ENCODE measurements at regions not wholly inside any gene's neighbourhood (a gene's known extent, or its start where the extent isn't known, plus 50 kb on each side); places are given as distances from the start of the nearest gene placed in this dataset.

DNA sequence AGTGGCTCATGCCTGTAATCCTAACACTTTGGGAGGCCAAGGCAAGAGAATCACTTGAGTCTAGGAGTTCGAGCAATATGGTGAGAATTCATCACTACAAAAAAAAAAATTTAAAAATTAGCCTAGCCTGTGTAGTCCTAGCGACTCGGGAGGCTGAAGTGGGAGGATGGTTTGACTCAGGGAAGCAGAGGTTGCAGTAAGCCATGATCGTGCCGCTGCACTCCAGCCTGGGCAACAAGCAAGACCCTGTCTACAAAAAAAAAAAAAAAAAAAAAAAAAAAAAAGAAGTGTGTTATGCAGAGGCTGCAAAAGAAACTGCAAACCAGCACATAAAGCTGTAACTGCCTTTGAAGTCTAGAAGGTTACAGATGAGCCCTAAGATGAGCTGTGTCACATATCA is 116.9 kb upstream of the SLC1A3 start:
- 0 out of 2 replicates have a peak, but pooled peaks cover 3% of the 10 kb centered on the region for H3K27me3 ChIP-seq

GRCh38 chr5:36491856-36492255 is 114.5 kb upstream of the SLC1A3 start:
- no peak for DNase-seq
- TF ChIP-seq, protein P1, sequence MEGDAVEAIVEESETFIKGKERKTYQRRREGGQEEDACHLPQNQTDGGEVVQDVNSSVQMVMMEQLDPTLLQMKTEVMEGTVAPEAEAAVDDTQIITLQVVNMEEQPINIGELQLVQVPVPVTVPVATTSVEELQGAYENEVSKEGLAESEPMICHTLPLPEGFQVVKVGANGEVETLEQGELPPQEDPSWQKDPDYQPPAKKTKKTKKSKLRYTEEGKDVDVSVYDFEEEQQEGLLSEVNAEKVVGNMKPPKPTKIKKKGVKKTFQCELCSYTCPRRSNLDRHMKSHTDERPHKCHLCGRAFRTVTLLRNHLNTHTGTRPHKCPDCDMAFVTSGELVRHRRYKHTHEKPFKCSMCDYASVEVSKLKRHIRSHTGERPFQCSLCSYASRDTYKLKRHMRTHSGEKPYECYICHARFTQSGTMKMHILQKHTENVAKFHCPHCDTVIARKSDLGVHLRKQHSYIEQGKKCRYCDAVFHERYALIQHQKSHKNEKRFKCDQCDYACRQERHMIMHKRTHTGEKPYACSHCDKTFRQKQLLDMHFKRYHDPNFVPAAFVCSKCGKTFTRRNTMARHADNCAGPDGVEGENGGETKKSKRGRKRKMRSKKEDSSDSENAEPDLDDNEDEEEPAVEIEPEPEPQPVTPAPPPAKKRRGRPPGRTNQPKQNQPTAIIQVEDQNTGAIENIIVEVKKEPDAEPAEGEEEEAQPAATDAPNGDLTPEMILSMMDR (IDR thresholded peaks at IDR 0.05; ENCODE audit: low read depth, low read length) = no peak
- H3K36me3 ChIP-seq = no peaks in the 10 kb centered on the region

More for the DNA sequence above, 116.9 kb upstream of the SLC1A3 start:
- Histone ChIP-seq H3K4me3 (ENCODE audit: low read depth, low read length) (no peak overlapping the region), H3K9me3 (no peaks in the 10 kb centered on the region), H3K36me3 (no peaks in the 10 kb centered on the region), H3K4me1 (no peaks in the 10 kb centered on the region)
- TF ChIP-seq, protein P1 (IDR thresholded peaks at IDR 0.05; ENCODE audit: low read depth, low read length) = no peak
- DNase-seq = no peak

DNA sequence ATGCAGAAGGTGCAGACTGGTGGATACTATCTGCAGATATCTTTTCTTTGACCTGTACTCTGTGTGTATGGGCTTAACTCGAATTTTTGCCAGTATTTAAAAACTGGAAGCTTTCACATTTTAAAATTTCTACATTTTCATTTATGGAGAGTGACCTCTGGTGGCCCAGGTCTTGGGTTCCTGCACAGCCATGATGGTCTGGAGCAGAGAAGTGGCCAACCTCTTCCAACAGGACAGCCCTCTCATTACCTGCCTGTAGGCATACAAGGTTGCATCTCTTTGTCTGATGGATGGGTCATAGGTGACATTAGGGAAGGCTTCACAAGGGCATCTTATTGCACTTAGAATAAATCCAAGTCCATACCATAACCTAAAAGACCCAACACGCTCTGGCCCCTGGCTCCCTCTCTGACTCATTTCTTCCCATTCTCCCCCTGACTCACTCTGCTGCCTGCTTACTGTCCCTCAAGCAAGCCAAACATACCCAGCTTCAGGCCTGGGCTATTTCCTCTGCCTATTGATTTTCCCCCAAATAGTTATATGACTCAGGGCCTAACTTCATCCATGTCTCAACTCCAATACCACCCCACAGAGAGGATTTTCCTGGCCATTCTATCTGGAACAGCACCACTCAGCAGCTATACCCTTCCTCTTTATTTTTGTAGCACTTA is 113.3 kb upstream of the SLC1A3 start:
- Histone ChIP-seq H3K4me1 (no peaks in the 10 kb centered on the region), H3K9me3 (no peaks in the 10 kb centered on the region), H3K4me3 (ENCODE audit: low read depth, low read length) (no peak overlapping the region), H3K27me3 (0 out of 2 replicates have a peak, but pooled peaks cover under 1% of the 10 kb centered on the region), H3K36me3 (no peaks in the 10 kb centered on the region)
- DNase-seq = no peak
- TF ChIP-seq, protein P1 (IDR thresholded peaks at IDR 0.05; ENCODE audit: low read depth, low read length) = no peak

More at GRCh38 chr5:36491856-36492255, 114.5 kb upstream of the SLC1A3 start:
- Histone ChIP-seq H3K27me3 (0 out of 2 replicates have a peak, but pooled peaks cover 3% of the 10 kb centered on the region), H3K4me1 (no peaks in the 10 kb centered on the region), H3K4me3 (ENCODE audit: low read depth, low read length) (no peak overlapping the region), H3K9me3 (no peaks in the 10 kb centered on the region)

DNA sequence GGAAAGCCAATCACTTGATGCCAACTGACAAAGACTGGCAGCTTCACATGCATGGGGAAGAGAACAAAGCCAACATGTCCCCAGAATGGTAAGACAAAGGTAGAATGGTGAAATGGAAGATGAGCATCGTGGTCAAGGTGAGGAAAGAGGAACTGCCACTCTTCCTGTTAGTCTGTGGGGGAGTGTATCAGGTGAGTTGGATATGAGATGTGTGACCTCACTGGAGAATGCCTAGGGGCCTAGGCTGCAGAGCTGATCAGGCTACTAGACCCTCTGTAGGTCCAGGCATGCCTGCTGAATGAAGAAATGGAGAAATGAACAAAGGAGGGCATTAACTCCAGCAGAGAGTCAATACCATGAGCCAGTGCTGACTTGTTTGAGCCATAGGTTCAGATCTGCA is 112.4 kb upstream of the SLC1A3 start:
- DNase-seq = no peak
- TF ChIP-seq, protein P1 (IDR thresholded peaks at IDR 0.05; ENCODE audit: low read depth, low read length) = no peak
- no peaks in the 10 kb centered on the region for H3K4me1 ChIP-seq
- no peak overlapping the region for H3K4me3 ChIP-seq (ENCODE audit: low read depth, low read length)
- H3K9me3 ChIP-seq = no peaks in the 10 kb centered on the region
- no peaks in the 10 kb centered on the region for H3K27me3 ChIP-seq
- no peaks in the 10 kb centered on the region for H3K36me3 ChIP-seq

DNA sequence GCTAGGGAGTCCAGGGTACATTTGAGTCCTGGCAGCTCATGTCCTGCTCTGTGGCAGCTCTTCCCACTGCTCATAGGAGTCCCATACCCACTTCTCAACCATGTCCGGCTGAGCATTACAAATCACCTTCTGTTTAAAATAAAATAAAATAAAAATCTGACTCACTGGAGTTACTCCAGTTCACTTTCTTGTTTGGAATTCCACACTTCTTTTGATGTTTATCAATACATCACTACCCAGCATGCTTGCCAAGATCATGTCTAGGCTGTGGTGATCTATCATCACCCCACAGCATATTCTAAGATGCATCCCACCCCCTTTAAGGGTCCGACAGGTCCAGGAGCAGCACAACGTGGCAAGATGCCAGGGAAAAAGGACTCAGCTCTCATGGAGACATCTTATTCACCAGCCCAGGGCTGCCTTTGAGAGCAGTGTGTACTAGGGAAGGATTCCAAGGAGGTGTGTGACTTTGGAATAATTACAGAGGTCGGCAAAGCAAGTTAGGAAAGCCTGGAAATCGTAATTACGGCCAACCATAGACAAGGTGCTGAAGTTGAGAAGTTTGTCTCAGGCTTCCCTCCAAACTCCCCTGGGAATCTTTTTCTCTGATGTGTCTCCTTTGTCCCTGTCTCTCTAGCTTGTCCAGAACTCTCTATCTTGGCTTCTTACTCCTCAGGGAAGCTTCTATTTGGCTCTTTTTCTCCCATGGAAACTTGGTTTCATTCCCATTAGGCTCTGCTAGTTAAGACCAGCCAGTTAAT is 111.4 kb upstream of the SLC1A3 start:
- Histone ChIP-seq H3K4me1 (no peaks in the 10 kb centered on the region), H3K27me3 (no peaks in the 10 kb centered on the region), H3K9me3 (no peaks in the 10 kb centered on the region), H3K36me3 (no peaks in the 10 kb centered on the region), H3K4me3 (ENCODE audit: low read depth, low read length) (no peak overlapping the region)
- TF ChIP-seq, protein P1 (IDR thresholded peaks at IDR 0.05; ENCODE audit: low read depth, low read length) = no peak
- no peak for DNase-seq

DNA sequence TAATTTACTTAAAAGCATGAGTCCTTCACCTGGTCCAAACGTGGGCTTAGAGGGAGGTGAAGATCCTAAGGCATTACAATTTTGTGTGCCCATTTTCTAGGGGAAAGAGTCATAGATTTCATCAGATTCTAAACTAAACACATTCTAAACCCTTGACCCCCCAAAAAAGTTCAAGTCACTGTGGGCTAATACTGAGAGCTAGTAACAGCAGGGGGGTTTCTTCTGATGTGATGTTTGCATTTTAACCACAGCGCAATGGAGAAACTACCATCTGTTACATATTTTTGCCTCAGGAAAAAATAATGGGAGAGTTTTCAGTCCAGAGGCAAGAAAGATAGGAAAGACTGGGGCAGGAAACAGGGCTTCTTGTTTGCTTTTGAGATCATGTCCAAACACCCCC is 110.8 kb upstream of the SLC1A3 start:
- TF ChIP-seq, protein P1 (IDR thresholded peaks at IDR 0.05; ENCODE audit: low read depth, low read length) = no peak
- no peak for DNase-seq
- Histone ChIP-seq H3K36me3 (no peaks in the 10 kb centered on the region), H3K4me1 (no peaks in the 10 kb centered on the region), H3K9me3 (no peaks in the 10 kb centered on the region), H3K27me3 (no peaks in the 10 kb centered on the region), H3K4me3 (ENCODE audit: low read depth, low read length) (no peak overlapping the region)

Data from BE2C (cell line).